ENCODE measurements at regions not wholly inside any gene's neighbourhood (a gene's known extent, or its start where the extent isn't known, plus 50 kb on each side); places are given as distances from the start of the nearest gene placed in this dataset.

DNA sequence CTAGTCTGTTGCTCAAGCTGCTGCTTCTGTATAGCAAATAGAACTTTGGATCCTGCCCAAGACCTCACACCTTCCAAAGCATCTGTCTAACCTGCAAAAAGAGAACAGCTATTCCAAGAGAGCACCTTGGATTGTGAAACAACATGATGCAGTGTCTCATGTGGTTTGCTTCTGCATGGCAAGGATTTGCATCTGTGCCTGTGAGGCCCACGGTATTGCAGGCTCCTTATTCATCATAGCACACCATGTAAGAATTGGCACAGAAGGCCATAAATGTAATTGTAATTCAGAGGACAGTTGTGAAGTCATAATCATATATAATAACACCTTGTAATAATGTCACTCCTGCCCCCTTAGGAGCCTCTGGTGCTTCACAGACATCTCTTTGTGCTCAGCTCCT, 147.1 kb downstream of the ZNF674 start:
- no peak for DNase-seq (ENCODE audit: low read depth)
- TF ChIP-seq, protein P1, sequence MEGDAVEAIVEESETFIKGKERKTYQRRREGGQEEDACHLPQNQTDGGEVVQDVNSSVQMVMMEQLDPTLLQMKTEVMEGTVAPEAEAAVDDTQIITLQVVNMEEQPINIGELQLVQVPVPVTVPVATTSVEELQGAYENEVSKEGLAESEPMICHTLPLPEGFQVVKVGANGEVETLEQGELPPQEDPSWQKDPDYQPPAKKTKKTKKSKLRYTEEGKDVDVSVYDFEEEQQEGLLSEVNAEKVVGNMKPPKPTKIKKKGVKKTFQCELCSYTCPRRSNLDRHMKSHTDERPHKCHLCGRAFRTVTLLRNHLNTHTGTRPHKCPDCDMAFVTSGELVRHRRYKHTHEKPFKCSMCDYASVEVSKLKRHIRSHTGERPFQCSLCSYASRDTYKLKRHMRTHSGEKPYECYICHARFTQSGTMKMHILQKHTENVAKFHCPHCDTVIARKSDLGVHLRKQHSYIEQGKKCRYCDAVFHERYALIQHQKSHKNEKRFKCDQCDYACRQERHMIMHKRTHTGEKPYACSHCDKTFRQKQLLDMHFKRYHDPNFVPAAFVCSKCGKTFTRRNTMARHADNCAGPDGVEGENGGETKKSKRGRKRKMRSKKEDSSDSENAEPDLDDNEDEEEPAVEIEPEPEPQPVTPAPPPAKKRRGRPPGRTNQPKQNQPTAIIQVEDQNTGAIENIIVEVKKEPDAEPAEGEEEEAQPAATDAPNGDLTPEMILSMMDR (IDR thresholded peaks at IDR 0.05; ENCODE audit: low read depth, low read length): no peak
- TF ChIP-seq POLR2A (IDR thresholded peaks at IDR 0.05; ENCODE audit: extremely low read depth, insufficient read length) (no peak), MYC (IDR thresholded peaks at IDR 0.05; ENCODE audit: low read depth, low read length) (no peak)
- TF ChIP-seq, protein P2, sequence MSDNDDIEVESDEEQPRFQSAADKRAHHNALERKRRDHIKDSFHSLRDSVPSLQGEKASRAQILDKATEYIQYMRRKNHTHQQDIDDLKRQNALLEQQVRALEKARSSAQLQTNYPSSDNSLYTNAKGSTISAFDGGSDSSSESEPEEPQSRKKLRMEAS (IDR thresholded peaks at IDR 0.05; ENCODE audit: low read depth, low read length): no peak
- H3K4me3 ChIP-seq (ENCODE audit: low read depth, low read length): no peak overlapping the region

DNA sequence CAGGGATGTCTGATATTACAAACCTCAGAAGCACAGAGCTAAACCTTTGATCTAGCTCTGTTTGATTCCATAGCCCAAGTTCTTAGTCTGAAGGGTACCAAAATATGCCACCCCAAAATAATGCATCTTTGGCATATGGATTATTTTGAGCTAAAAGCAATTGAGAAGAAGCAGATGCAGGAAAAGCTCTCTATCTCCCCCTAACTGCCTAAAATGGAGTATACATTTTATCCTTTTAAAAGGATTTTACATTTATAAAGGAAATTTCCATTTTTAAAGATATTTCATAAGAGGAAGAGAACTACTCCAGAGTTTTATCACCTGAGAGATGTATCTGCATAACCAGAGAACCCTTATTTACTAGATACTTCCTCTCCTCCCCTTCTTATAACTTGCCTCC, 158.7 kb downstream of the ZNF674 start:
- DNase-seq (ENCODE audit: low read depth): no peak
- no peak overlapping the region for H3K4me3 ChIP-seq (ENCODE audit: low read depth, low read length)
- TF ChIP-seq, protein P2 (IDR thresholded peaks at IDR 0.05; ENCODE audit: low read depth, low read length): no peak
- TF ChIP-seq, protein P1 (IDR thresholded peaks at IDR 0.05; ENCODE audit: low read depth, low read length): peak; percentile 4

DNA sequence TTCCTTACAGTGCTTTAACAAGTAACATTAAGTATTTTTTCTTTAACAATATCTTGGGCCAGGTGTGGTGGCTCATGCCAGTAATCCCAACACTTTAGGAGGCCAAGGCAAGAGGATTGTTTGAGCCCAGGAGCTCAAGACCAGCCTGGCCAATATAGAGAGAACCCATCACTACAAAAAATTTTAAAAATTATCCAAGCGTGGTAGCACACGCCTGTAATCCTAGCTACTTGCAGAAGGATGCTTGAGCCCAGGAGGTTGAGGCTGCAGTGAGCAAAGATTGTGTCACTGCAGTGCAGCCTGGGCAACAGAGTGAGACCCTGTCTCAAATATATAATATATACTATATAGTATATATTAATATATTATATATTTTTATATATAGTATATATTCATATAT, 162.2 kb downstream of the ZNF674 start:
- TF ChIP-seq POLR2A (IDR thresholded peaks at IDR 0.05; ENCODE audit: extremely low read depth, insufficient read length) (no peak), MYC (IDR thresholded peaks at IDR 0.05; ENCODE audit: low read depth, low read length) (no peak)
- TF ChIP-seq, protein P1 (IDR thresholded peaks at IDR 0.05; ENCODE audit: low read depth, low read length): no peak
- TF ChIP-seq, protein P2 (IDR thresholded peaks at IDR 0.05; ENCODE audit: low read depth, low read length): no peak
- H3K4me3 ChIP-seq (ENCODE audit: low read depth, low read length): no peak overlapping the region
- DNase-seq (ENCODE audit: low read depth): no peak

DNA sequence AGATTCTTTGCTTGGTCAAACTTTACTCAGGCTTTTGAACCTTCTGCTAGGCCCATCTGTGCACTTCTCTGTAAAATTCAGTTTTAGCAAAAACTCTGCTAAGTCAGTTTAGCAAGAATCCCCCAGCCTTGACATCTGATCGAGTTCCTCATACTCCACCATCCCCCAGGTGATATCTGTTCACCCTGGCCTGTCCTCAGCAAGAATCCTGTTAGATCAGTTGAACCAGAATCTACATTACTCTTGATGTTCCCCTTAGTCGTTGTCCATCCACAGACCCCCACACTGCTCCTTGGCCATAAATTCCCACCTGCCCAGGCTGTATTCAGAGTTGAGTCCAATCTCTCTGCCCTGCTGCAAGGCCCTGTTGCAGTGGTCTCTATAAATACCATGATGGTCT, 162.6 kb downstream of the ZNF674 start:
- TF ChIP-seq, protein P2 (IDR thresholded peaks at IDR 0.05; ENCODE audit: low read depth, low read length): no peak
- TF ChIP-seq POLR2A (IDR thresholded peaks at IDR 0.05; ENCODE audit: extremely low read depth, insufficient read length) (no peak), MYC (IDR thresholded peaks at IDR 0.05; ENCODE audit: low read depth, low read length) (no peak)
- TF ChIP-seq, protein P1 (IDR thresholded peaks at IDR 0.05; ENCODE audit: low read depth, low read length): no peak
- H3K4me3 ChIP-seq (ENCODE audit: low read depth, low read length): no peak overlapping the region
- no peak for DNase-seq (ENCODE audit: low read depth)

DNA sequence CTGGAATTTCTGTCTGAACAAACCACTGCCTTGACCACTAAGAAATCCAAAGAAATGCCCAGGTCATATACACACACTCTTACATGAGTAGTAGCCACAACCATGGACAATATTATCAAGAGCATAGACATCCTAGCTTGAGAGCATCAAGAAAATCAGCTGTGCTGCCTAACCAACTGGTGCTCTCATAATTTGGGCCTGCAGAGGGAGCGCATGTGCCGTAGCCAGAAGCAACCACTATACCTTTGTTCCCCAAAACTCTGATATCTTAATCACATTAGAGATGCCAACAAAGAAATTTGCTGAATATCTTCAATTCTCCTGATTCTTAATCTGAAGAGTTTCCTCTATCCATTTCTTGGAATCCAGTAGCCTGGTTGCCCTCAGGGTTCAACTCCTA, 163.6 kb downstream of the ZNF674 start:
- DNase-seq (ENCODE audit: low read depth): peak; percentile 46
- no peak overlapping the region for H3K4me3 ChIP-seq (ENCODE audit: low read depth, low read length)
- TF ChIP-seq, protein P1 (IDR thresholded peaks at IDR 0.05; ENCODE audit: low read depth, low read length): peak; percentile 39
- TF ChIP-seq, protein P2 (IDR thresholded peaks at IDR 0.05; ENCODE audit: low read depth, low read length): no peak

DNA sequence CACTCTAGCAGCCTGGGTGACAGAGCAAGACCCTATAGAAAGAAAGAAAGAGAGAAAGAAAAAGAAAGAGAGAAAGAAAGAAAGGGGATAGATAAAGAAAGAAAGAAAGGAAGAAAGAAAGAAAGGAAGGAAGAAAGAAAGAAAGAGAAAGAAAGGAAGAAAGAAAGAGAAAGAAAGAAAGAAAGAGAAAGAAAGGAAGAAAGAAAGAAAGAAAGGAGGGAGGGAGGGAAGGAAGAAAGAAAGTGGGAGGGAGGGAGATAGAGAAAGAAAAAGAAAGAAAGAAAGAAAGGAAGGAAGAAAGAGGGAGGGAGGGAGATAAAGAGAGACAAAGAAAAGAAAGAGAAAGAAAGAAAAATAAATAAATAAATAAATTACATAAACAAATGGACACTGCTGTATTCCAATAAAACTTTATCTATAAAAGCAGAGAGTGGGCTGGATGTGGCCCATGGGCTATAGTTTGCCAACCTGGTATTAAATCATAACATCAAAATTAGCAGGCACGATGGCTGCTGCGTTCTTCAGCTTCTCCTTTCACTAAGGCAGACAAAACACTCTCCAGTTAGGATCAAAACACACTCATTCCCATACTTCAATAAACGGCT, 165.0 kb downstream of the ZNF674 start:
- TF ChIP-seq MYC (IDR thresholded peaks at IDR 0.05; ENCODE audit: low read depth, low read length) (no peak), POLR2A (IDR thresholded peaks at IDR 0.05; ENCODE audit: extremely low read depth, insufficient read length) (no peak)
- TF ChIP-seq, protein P1 (IDR thresholded peaks at IDR 0.05; ENCODE audit: low read depth, low read length): no peak
- TF ChIP-seq, protein P2 (IDR thresholded peaks at IDR 0.05; ENCODE audit: low read depth, low read length): no peak
- H3K4me3 ChIP-seq (ENCODE audit: low read depth, low read length): no peak overlapping the region
- no peak for DNase-seq (ENCODE audit: low read depth)

Measured in NB4 (cell line).